H1 (cell line): ENCODE measurements at regions not wholly inside any gene's neighbourhood (a gene's known extent, or its start where the extent isn't known, plus 50 kb on each side); places are given as distances from the start of the nearest gene placed in this dataset.

Source experiments
- ATF2 ChIP-seq: IDR thresholded peaks from 2 replicates; pipeline ENCODE4 v1.6.1; 2012; ENCODE audit warnings: low read length, inconsistent platforms
- ATF3 ChIP-seq: IDR thresholded peaks from 2 replicates; pipeline ENCODE4 v1.6.1; 2011; ENCODE audit warnings: low read depth, mild to moderate bottlenecking, low read length; ENCODE audit not compliant: insufficient read depth
- CHD7 ChIP-seq: fragments of 300-600 bp; sonication (generic); IDR thresholded peaks from 2 replicates; pipeline ENCODE4 v1.7.1; 2012; ENCODE audit warnings: low read length, moderate library complexity, mild to moderate bottlenecking, inconsistent platforms; ENCODE audit not compliant: insufficient replicate concordance
- MAX ChIP-seq: IDR thresholded peaks from 2 replicates; pipeline ENCODE4 v1.6.1; 2012; ENCODE audit warnings: inconsistent platforms

- TF ChIP-seq CHD7 (no peak), MAX (no peak), ATF2 (no peak), ATF3 (no peak)
Observed at GRCh38 chr13:109611912-109612691, 174.3 kb downstream of the IRS2 start (continued).
